Spleen (tissue), 11 donors: ENCODE measurements at regions not wholly inside any gene's neighbourhood (a gene's known extent, or its start where the extent isn't known, plus 50 kb on each side); places are given as distances from the start of the nearest gene placed in this dataset.

ENCODE experiments used
- DNase-seq: peaks from one replicate; pipeline ENCODE4 v3.0.0-alpha.2; 2020
- H3K27ac ChIP-seq, 8 donors: fragments of 200-600 bp; sonication (generic) in 7 of 8; 1 replicate in 4 of 8; 2 replicates in 4 of 8; pipeline versions ENCODE4 v1.5.0 to v1.8.0; 2016 to 2021; ENCODE audit warnings: inconsistent platforms in 4 of 8, mild to moderate bottlenecking in 4 of 8, moderate library complexity in 1 of 8
- H3K27me3 ChIP-seq, 7 donors: fragments of 200-600 bp; sonication (generic) in 6 of 7; replicated peaks in 1 of 7; 1 replicate in 4 of 7; 2 replicates in 3 of 7; pipeline versions ENCODE4 v1.5.0 to v1.8.0; 2016 to 2021; ENCODE audit warnings: inconsistent platforms in 3 of 7, mild to moderate bottlenecking in 1 of 7
- H3K36me3 ChIP-seq, 6 donors: fragments of 200-600 bp; sonication (generic) in 5 of 6; 1 replicate in 4 of 6; 2 replicates in 2 of 6; pipeline versions ENCODE4 v1.5.0 to v1.8.0; 2016 to 2021; ENCODE audit warnings: inconsistent platforms in 2 of 6
- H3K4me1 ChIP-seq, 6 donors: fragments of 200-600 bp; sonication (generic) in 5 of 6; 1 replicate in 3 of 6; 2 replicates in 3 of 6; pipeline versions ENCODE4 v1.5.0 to v1.8.0; 2016 to 2021; ENCODE audit warnings: inconsistent platforms in 3 of 6
- H3K4me3 ChIP-seq, 8 donors: fragments of 200-600 bp; sonication (generic) in 7 of 8; 1 replicate in 4 of 8; 2 replicates in 4 of 8; pipeline versions ENCODE4 v1.5.0 to v1.8.0; 2016 to 2021; ENCODE audit warnings: inconsistent platforms in 4 of 8, mild to moderate bottlenecking in 4 of 8, moderate library complexity in 2 of 8
- H3K9me3 ChIP-seq, 8 donors: fragments of 200-600 bp; sonication (generic) in 7 of 8; 1 replicate in 4 of 8; 2 replicates in 4 of 8; pipeline versions ENCODE4 v1.5.0 to v1.8.0; 2016 to 2021; ENCODE audit warnings: inconsistent platforms in 4 of 8
- POLR2A ChIP-seq, 3 donors: fragments of 450-650 bp; IDR thresholded peaks; one replicate each; pipeline ENCODE4 v1.5.1; 2017; ENCODE audit warnings: antibody characterized with exemption in 3 of 3, mild to moderate bottlenecking in 1 of 3
- POLR2AphosphoS5 ChIP-seq, 3 donors: sonication (generic); formaldehyde crosslinking; IDR thresholded peaks; one replicate each; pipeline ENCODE4 v1.5.1; 2017; ENCODE audit warnings: antibody characterized with exemption in 3 of 3
- whole genome bisulfite sequencing, 5 donors: extraction: QIAGEN DNeasy Blood & Tissue Kit in 3 of 5; methylation state at CpG; one replicate each; pipeline versions ENCODE4 v1.1.5 to v1.1.7; 2013 to 2018; 5-methylcytosine and 5-hydroxymethylcytosine counted together
- intact Hi-C: fragments of 100-400 bp; cut with DNase I; formaldehyde crosslinking; loops from one replicate; pipeline ENCODE4 v1.15.0; 2023; ENCODE audit warnings: low total_unique reads
- TF ChIP-seq, protein P1 (sequence below), 11 experiments: fragments of 200-600 bp in 7 of 11; fragments of 450-650 bp in 4 of 11; sonication (generic) in 4 of 11; IDR thresholded peaks in 8 of 11; conservative IDR thresholded peaks in 3 of 11; 1 replicate in 7 of 11; 2 replicates in 4 of 11; pipeline versions ENCODE4 v1.4.0 to v1.8.0; 2016 to 2021; ENCODE audit warnings: antibody characterized with exemption in 11 of 11, inconsistent platforms in 4 of 11, mild to moderate bottlenecking in 1 of 11
- donor health status: healthy with polysubstance abuse.
- donor health status: DM: no; HTN: no; CAD: no; lungs with moderate emphysema.
- donor health status: DM: no; HTN: no; CAD: no.
- donor health status: Bipolar disorder and iron deficiency.
- donor health status: healthy.
- donor health status: DM: no; HTN: no; CAD: no.
- donor health status: DM: yes; HTN: yes; CAD: no.

GRCh38 chr3:95212117-95212516 lies 1149.3 kb downstream of the NSUN3 start:
- no peak for DNase-seq
- Histone ChIP-seq H3K27ac (no peak overlapping the region), H3K4me3 (no peak overlapping the region), H3K36me3 (no peaks in the 10 kb centered on the region), H3K27me3 (no peaks in the 10 kb centered on the region), H3K9me3 (peaks cover 0 to 27% (median 14%) of the 10 kb centered on the region in 8 donors), H3K4me1 (no peaks in the 10 kb centered on the region)
- WGBS, 5 donors = 69 to 79% (median 74%) methylated on average over 2 of the region's 2 CpGs
- no peak for TF ChIP-seq POLR2AphosphoS5 (IDR thresholded peaks at IDR 0.05)
- TF ChIP-seq, protein P1, sequence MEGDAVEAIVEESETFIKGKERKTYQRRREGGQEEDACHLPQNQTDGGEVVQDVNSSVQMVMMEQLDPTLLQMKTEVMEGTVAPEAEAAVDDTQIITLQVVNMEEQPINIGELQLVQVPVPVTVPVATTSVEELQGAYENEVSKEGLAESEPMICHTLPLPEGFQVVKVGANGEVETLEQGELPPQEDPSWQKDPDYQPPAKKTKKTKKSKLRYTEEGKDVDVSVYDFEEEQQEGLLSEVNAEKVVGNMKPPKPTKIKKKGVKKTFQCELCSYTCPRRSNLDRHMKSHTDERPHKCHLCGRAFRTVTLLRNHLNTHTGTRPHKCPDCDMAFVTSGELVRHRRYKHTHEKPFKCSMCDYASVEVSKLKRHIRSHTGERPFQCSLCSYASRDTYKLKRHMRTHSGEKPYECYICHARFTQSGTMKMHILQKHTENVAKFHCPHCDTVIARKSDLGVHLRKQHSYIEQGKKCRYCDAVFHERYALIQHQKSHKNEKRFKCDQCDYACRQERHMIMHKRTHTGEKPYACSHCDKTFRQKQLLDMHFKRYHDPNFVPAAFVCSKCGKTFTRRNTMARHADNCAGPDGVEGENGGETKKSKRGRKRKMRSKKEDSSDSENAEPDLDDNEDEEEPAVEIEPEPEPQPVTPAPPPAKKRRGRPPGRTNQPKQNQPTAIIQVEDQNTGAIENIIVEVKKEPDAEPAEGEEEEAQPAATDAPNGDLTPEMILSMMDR (IDR thresholded peaks at IDR 0.05 in 8 of 11, conservative IDR thresholded peaks at IDR 0.05 in 3 of 11) = no peak
- no peak for TF ChIP-seq POLR2A (IDR thresholded peaks at IDR 0.05)
- intact Hi-C loops = no loop called here

DNA sequence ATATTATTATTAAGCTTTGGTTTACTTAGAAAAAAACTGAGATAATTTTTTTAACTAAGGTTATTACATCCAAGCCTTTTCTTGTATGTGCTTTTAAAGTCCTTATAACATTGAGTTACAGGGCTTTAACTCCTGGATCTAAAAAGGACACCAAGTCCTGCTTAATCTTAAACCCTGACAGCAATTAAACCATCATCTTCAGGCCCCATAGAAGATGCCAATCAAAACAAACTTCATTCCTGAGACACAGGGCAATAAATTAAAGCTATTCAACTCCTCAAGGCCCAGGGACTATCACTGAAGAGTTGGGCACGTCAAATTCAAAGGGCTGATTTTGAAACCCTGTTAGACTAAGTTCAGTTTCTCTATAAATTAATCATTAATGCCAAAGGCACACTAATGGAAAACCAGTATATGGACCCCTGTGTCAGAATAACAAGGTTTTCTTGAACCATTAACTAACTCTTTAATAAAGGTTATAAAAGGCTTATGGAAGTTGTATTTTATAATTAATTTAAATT lies 1152.6 kb downstream of the NSUN3 start:
- no peaks in the 10 kb centered on the region for H3K36me3 ChIP-seq
- H3K9me3 ChIP-seq = peaks cover 0 to 38% (median 21%) of the 10 kb centered on the region in 8 donors
- TF ChIP-seq POLR2A (IDR thresholded peaks at IDR 0.05) = no peak
- no peak for TF ChIP-seq POLR2AphosphoS5 (IDR thresholded peaks at IDR 0.05)
- TF ChIP-seq, protein P1 (IDR thresholded peaks at IDR 0.05 in 8 of 11, conservative IDR thresholded peaks at IDR 0.05 in 3 of 11) = no peak
- no peaks in the 10 kb centered on the region for H3K27me3 ChIP-seq
- WGBS, 5 donors = 69 to 88% (median 78%) methylated on average over 1 of the region's 1 CpG
- H3K4me1 ChIP-seq = no peaks in the 10 kb centered on the region
- H3K27ac ChIP-seq = no peak overlapping the region
- DNase-seq = no peak
- H3K4me3 ChIP-seq = no peak overlapping the region
- intact Hi-C loops = no loop called here

DNA sequence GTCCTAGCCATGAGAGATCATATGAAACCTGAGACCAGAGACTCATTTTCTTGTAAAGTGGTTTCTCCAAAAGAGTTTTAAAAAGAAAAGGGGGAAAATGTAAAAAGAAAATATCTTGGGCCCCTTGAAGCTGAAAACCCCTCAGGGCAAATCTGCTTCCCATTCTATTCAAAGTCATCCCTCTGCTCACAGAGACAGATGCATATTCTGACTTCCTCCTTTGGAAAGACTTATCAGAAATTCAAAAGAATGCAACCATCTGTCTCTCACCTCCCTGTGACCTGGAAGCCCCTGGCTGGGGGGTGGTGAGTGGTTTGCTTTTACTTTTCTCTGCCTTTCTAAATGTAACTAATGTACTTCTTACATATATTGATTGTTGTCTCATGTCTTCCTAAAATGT lies 1154.8 kb downstream of the NSUN3 start:
- H3K27ac ChIP-seq = no peak overlapping the region
- H3K4me1 ChIP-seq = no peaks in the 10 kb centered on the region
- no peak overlapping the region for H3K4me3 ChIP-seq
- H3K27me3 ChIP-seq = no peaks in the 10 kb centered on the region
- intact Hi-C loops = no loop called here
- TF ChIP-seq, protein P1 (IDR thresholded peaks at IDR 0.05 in 8 of 11, conservative IDR thresholded peaks at IDR 0.05 in 3 of 11) = no peak
- TF ChIP-seq POLR2AphosphoS5 (IDR thresholded peaks at IDR 0.05) (no peak), POLR2A (IDR thresholded peaks at IDR 0.05) (no peak)
- H3K36me3 ChIP-seq = no peaks in the 10 kb centered on the region
- DNase-seq = no peak
- peaks cover 0 to 34% (median 21%) of the 10 kb centered on the region in 8 donors for H3K9me3 ChIP-seq

DNA sequence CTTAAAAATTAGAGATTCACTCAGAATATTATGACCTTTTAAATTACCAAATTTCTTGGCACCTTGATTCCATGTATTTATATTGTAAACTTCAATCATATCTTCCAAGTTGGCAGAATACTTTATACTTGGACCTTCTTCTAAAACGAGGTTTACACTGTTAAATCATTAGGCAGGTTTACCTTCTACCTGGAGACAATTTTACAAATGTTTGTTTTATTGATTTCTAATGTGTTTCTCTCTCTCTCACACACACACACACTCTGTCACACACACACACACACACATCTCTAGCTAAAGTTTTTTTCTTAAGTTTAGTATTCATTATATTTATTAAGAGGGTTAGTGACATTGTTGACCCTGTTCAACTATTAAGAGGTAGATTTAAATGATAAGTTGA lies 1155.6 kb downstream of the NSUN3 start:
- intact Hi-C loops = no loop called here
- 21 to 40% (median 38%) methylated on average over 1 of the region's 1 CpG for WGBS, 5 donors
- H3K36me3 ChIP-seq = no peaks in the 10 kb centered on the region
- DNase-seq = no peak
- no peak overlapping the region for H3K27ac ChIP-seq
- H3K4me3 ChIP-seq = no peak overlapping the region
- peaks cover 0 to 34% (median 21%) of the 10 kb centered on the region in 8 donors for H3K9me3 ChIP-seq
- H3K4me1 ChIP-seq = no peaks in the 10 kb centered on the region
- H3K27me3 ChIP-seq = no peaks in the 10 kb centered on the region
- TF ChIP-seq, protein P1 (IDR thresholded peaks at IDR 0.05 in 8 of 11, conservative IDR thresholded peaks at IDR 0.05 in 3 of 11) = no peak
- TF ChIP-seq POLR2AphosphoS5 (IDR thresholded peaks at IDR 0.05) = no peak
- no peak for TF ChIP-seq POLR2A (IDR thresholded peaks at IDR 0.05)
